Stimulated activated CD4-positive, alpha-beta T cell treated with anti-CD3 and anti-CD28 coated beads, Interleukin-1b, Interleukin-23, amount 100 ng/mL, for 4 hours (primary cell): ENCODE measurements at regions not wholly inside any gene's neighbourhood (a gene's known extent, or its start where the extent isn't known, plus 50 kb on each side); places are given as distances from the start of the nearest gene placed in this dataset.
"Not testable (repeated sequence)": the region's sequence is repeated elsewhere in the genome, so short reads cannot be mapped to it uniquely, and the experiment has no call there.

Source experiments
- DNase-seq, 2 donors: peaks; one replicate each; pipeline ENCODE4 v3.0.0-alpha.2; 2020; ENCODE audit warnings: low read depth in 2 of 2

DNA sequence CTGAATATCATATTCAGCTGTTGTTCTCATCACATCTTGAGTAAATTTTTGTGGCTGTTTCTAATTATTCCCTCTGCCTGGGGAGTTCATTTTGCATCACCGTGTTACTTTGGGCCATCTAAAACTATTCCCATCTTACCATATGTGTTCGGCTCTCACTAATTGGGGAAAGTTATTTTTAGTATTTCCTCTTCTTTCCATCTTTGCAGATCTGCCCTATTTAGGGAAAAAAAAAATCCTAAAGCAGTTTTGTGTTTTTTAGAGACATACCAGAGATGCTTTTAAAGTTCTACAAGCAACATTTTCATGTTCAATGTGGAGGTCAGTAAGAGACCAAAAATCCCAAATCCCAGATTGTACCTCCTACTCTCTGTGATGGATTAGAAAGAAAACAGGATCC, 111.3 kb upstream of the NDUFV2 start:
- no peak for DNase-seq

DNA sequence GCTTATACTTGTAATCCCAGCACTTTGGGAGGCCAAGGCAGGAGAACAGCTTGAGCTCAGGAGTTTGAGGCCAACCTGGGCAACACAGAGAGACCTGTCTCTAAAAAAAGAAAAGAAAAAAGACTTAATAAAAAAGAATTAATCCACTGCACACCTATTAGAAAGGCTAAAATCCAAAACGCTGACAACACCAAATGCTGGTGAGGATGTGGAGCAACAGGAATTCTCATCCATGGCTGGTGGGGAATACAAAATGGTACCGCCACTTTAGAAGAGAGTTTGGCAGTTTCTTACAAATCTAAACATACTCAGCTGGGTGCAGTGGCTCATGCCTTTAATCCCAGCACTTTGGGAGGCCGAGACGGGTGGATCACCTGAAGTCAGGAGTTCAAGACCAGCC, 110.0 kb upstream of the NDUFV2 start:
- DNase-seq = not testable (repeated sequence)

DNA sequence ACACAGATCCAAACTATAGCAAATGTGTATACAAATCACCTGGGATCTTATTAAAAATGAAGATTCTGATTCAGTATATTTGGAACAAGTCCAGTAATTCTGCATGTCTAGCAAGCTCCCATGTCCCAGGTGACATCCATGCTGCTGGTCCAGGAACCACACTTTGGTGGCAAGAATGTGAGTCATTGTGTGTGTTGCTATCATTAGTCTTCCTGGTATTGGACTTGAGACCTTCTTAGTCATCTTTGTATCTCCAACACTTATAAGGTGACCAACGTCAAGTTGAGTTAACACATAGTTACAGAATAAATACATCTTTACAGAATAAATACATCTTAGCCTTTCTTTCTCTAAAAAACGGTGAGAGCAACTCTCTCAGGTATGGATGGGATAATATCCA, 107.9 kb upstream of the NDUFV2 start:
- DNase-seq = no peak

DNA sequence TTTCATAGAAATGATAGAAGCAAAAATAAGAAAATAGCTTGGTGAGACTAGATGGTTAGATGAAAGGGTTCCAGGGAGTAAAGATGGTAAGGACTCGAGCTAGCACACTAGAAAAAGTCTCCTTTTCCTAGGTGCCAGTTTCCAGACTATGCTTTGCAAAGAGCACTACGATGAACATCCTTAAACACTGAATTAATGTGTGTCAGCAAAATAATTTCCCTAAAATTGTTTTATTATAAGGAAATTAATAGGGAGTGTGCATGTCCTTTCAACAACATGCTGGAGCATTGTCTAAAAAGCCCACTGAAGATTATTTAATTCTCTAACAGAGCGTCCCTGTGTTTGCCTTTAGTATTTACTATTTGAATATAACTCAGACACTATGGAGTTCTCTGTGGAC, 107.4 kb upstream of the NDUFV2 start:
- no peak for DNase-seq

DNA sequence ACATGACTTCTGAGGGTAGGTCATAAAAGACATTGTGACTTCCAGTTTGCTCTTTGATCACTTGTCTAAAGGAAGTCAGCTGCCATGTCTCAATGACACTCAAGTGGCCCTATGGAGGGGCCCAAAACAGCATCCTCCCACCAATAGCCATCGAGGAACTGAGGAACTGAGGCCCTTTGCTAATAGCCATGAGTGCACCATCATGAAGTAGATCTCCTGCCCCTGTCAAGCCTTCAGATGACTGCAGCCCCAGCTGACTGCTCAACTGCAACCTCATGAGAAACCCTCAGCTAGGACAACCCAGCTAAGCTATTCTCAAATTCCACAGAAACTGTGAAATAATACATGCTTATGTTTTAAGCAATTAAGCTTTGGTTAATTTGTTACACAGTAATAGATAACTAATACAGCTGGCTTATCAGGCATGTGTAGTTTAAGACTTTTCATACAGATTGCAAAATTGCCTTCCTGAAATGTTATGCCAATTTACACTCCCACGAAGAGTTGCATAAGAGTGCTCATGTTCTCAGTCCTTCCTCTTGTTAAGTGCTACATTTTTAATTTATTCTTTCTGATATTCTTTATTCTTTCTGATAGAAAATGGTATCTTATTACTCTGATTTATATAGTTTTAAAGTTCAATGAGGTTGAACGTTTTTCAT, 105.6 kb upstream of the NDUFV2 start:
- DNase-seq = no peak

DNA sequence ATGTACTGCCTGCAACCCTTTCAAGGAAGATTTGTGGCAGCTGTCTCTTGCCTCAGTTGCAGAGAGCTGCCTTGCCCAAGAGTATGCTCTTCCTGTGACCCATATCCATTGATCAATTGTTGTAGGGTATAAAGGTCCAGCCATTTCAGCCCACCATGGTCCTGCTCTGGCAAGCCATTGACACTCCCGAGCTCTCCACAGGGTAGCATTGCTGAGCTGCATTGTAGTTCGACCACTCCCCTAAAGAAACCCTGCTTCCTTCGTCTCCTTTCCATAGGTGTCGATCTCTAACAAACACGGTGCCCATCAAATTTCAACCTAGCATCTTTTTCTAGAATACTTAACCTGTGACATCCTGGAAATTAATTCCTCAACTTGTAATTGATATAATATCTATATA, 104.9 kb upstream of the NDUFV2 start:
- DNase-seq = no peak

DNA sequence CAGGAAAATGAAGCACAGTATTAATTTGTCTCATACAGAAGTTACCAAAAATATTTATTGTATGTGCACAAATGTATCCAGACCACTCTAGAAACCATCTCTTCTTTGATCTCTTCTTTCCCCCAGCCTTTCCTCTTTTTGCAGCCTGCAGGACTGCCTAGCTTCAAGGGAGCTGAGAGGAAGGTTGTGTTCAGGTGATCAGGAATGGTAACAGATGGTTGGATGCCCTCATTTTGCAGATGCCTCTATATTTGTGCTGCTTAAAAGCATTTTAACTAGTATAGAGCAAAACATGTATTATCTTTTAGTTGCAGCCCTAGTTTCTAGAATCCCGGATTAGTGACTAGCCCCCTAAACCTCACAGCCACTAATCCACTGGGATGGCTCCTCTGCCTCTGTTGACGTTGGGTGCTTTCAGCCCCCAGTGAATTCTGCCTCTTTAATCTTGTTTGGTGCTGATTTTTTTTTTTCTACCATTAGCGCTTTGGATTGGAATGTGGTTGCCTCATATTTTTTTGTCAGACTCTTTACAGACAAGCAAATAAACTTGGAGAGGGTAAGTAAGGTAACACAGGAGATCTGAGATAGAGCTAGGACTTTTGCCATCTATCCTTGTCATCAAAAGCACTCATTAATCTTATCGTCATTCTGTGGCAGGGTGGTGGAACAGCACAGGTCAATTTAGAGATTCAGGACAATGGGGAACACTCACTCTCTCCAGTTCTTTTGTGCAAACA, 103.8 kb upstream of the NDUFV2 start:
- no peak for DNase-seq

DNA sequence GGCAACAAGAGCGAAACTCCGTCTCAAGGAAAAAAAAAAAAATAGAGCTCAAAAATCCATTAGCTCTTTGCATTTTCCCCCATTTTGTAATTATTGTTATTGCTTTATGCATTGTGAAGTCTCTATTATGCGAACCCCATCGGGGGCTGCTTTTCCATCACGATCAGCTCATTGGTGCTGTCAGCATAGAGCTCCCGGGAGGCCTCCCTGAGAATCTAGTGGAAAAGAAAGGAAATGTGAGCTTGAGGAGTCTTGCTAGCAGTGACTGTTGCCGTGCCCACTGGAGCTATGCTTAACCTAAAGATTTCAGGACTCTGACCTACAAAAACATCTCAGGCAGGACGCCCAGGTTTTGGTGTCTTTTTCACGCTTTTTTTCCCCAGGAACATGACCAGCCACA, 102.6 kb upstream of the NDUFV2 start:
- no peak for DNase-seq

DNA sequence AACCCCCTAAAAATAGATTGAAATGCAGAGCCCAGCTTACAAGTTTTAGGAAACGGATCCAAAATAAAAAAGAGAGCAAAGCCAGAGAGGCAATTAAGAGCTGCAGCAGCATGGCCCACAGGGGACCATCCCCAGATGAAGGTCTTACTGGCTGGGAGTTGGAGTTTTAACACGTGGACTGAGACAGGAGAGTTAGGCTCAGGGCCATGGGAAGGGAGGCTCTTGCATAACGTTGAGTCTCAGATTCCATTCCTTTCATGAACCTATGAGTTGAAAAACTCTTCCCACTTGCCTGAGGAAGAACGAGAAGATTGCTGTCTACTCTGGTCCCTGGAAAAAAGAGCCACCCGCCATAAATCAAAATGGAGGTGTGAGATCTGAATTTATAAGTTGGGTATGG, 101.8 kb upstream of the NDUFV2 start:
- no peak for DNase-seq

DNA sequence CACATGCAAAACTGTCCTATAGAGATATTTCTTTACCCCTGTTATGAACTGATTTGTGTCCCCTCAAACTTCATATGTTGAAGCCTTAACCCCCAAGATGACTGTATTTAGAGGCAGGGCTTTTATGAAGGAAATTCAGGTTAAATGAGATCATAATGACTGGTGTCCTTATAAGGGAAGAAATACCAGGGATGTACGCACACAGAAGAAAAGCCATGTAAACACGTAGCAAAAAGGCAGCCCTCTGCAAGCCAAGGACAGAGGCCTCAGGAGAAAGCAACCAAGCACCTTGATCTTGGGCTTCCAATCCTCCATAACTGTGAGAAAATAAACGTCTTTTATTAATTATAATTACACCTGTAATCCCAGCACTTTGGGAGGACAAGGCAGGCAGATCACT, 101.3 kb upstream of the NDUFV2 start:
- DNase-seq = no peak

DNA sequence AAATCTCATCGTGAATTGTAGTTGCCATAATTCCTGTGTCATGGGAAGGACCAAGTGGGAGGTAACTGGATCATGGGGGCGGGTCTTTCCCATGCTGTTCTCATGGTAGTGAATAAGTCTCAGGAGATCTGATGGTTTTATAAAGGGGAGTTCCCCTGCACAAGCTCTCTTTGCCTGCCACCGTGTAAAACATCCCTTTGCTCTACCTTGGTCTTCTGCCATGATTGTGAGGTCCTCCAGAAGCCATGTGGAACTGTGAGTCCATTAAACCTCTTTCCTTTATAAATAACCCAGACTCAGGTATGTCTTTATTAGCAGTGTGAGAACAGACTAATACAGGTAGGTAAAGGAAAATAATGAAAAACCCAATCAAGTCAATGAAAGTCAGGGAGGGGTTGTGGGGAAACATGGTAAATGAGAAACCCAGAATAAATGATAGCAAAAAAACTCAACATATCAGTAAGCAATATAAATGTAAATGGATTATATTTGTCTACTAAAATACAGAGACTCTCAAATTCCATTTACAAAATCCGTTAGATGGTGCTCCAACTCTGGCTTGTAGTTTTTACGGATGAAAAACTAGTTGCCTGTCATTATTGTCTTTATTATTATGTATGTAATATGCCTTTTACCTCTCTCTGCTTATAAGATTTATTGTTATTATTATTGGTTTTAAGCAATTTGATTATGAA, 98.9 kb upstream of the NDUFV2 start:
- DNase-seq = no peak

DNA sequence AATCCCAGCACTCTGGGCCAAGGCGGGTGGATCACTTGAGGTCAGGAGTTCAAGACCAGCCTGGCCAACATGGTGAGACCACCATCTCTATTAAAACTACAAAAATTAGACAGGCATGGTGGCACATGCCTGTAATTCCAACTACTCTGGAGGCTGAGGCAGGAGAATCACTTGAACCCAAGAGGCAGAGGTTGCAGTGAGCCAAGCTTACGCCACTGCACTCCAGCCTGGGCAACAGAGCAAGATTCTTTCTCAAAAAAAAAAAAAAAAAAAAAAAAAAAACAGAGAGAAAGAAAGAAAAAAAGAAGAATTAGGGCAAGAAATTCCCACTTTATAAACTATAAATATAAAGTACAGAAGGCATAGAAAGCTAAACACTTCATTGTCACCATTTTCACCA, 98.2 kb upstream of the NDUFV2 start:
- not testable (repeated sequence) for DNase-seq

DNA sequence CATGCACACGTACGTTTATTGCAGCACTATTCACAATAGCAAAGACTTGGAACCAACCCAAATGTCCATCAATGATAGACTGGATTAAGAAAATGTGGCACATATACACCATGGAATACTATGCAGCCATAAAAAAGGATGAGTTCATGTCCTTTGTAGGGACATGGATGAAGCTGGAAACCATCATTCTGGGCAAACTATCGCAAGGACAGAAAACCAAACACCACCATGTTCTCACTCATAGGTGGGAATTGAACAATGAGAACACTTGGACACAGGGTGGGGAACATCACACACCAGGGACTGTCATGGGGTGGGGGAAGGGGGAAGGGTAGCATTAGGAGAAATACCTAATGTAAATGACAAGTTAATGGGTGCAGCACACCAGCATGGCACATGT, 94.8 kb upstream of the NDUFV2 start:
- DNase-seq = not testable (repeated sequence)

DNA sequence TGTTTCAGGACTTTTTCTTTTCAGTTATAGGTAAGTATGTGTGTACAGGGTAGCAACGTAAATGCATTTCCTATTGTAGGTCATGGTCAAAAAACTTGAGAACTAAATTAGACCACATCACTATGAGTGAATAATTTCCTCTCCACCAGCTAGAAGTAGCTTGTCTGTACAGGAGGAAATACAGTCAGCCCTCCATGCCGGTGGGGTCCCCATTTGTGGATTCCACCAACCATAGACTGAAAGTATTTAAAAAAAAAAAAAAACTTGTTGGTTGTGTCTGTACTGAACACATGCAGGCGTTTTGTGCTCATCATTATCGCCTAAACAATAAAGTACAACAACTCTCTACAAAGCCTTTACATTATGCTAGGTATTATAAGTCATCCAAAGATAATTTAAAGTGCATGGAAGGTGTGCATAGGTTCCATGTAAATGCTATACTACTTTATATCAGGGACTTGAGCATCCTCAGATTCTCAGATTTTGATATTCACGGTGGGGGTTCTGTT, 94.2 kb upstream of the NDUFV2 start:
- DNase-seq = no peak

DNA sequence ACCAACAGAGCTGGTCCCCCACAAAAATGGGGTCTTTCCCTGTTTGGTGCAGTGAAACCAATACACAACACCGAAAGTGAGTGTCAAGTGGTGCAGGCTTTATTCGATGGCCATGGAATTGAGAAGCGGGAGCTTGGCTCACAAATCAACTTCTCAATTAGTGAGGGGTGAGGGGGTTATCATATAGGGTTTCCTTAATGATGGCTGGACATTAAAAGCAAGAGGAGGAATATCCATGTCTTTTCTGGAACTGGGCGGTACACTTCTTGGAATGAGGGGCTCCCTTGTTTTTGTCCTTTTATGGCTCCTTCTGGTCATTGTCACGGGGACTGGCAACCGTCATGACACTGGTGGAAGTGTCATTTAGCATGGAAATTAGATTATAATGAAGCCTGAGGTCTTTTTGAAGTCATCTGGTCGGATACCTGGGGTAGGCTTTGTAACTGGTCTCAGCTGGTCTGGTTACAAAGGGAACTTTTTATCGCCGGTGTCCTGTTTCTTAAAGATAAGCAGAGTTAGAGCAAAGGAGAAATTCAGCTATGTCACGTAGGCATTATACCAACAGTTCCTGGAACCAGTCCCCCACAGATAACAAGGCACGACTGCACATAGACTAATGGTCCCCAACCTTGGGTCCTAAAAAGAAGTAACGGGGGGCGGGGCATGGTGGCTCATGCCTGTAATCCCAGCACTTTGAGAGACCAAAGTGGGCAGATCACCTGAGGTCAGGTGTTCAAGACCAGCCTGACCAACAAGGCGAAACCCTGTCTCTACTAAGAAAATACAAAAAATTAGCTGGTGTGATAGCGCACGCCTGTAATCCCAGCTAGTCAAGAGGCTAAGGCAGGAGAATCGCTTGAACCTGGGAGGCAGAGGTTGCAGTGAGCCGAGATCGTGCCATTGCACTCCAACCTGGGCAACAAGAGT, 93.5 kb upstream of the NDUFV2 start:
- no peak for DNase-seq

DNA sequence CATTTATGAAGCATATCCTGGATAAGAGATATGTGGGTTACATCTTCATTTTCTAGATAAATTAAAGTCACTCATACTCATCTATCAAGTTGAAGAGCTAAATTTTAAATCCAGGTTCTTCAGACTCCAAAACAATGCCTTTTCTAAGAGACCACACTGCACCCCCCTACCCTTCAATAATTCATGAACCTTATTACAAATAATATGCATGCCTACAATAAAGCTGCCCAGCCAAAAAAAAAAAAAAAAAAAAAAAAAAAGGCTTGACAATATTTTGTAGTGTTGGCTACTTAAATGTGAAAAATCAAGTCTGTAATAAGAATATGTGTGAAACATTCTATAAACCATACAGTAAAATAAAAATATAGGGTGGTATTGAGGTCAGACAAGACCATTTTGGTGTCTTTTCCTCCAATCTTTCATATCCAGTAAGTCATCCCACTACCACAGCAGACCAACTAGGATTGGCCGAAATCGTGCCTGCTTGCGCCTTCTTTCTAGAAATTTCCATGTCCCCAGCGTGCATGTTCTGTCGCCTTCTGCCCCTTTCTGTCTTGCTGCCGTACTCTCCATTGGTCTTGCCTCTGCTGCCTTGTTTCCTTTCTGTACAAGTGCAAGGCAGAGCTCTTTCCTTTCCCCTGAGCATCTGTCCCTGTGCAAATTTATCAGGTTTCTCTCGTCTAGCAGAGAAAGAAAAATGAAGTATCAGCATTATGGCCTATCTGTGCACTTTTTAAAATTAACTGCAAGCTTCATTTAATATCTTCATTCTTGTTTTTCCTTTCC, 92.6 kb upstream of the NDUFV2 start:
- DNase-seq = no peak

DNA sequence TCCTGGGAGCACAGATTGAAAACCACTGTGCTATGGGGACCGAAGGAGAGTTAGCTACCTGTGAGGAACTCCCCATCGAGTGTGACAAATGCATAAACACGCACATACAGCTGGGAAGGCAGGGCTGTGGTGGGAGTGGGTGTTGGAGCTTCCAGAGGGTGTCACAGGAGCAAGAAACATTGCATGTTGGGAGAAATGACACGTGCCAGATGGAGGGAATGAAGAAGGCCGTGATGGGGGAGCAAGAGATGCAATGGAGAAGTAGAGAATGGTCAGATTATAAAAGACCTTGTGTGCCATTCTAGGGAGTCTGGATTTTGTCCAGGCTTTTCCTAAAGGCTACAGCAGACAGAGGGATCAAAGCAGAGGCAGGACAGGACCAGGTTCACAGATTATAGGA, 91.1 kb upstream of the NDUFV2 start:
- no peak for DNase-seq

DNA sequence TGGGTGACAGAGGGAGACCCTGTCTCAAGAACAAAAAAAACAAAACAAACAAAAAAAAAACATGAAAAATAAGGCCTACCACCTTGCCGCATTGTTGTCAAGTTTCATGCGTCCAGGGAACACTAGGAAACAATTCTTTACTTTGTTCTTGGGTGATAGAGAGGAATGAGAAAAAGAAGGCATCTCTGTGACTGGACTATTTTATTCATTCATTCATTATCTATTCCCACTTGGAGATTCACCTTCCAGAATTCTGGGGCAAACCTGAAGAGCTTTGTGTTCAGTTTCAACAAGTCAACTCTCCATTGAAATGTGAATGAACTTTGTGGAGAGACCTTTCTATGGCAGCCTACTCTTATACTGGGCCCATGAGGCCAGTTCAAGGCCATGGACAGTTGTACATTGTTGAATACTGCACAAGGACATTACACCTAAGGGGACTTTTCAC, 88.5 kb upstream of the NDUFV2 start:
- no peak for DNase-seq

DNA sequence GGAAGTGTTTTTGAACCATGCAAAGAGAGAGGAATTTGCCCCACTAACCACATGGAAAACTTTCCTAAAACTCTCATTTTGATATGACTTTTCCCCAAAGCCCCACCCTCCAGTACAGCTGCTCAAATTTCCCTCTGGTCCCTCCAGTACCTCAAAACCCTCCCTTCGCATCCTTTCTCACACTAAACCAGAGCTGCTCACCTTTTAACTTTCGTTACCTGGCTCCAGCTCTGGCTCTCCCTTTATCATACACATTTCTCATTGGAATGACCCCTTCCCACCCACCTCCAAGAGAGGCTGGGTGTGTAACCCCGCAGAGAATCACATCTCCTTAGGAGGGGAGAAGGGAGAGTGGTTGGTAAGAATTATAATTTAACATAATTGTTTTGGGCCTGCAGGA, 86.8 kb upstream of the NDUFV2 start:
- DNase-seq = no peak

DNA sequence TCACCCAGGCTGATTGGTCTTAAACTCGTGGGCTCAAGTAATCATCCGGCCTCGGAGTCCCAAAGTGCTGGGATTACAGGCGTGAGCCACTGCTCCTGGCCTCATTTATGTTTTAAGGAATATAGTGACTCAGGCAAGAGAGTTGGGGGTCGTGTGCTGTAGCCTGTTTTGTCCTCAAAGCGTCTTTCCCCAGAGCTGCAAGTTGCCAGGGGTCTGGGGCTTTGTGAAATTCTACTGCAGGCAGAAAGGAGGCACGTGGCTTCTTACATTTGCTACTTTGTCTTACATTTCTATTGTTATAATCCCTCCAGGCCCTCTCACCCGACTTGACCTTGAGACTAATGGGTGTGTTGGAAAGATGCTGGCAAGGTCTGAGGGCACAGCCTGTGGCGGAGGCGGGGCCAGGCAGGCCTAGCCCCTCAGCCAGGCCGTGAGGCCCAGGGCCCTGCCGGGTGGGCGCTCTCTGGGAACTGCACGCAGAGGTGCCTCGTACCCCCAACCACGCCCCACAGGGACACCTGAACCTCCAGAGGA, 85.8 kb upstream of the NDUFV2 start:
- no peak for DNase-seq
